ENCODE measurements at regions not wholly inside any gene's neighbourhood (a gene's known extent, or its start where the extent isn't known, plus 50 kb on each side); places are given as distances from the start of the nearest gene placed in this dataset.

DNA sequence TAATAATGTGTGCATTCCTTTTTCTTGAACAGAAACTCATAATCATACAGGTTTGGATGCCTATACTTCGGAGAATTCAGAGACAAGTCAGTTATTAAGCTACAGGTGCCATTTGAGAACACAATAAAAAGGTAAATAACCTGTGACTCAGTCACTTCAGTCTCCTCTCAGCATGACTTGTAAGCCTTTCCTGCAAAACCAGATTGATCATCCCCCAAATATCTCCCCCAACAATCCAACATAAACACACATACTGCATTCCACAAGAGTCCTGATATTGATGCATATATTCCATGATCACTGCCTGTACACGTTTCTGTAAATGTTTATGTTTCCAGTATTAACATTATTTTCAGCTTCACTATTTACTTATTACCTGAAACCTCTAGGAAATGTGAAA, 110.8 kb downstream of the PWWP3B start:
- no peak overlapping the region for H3K4me3 Mint-ChIP-seq (ENCODE audit: unreplicated experiment)
- no peak overlapping the region for H3K4me3 ChIP-seq (ENCODE audit: low read depth, low read length)
- no peaks in the 10 kb centered on the region for H3K4me1 Mint-ChIP-seq (ENCODE audit: low read depth, unreplicated experiment)
- no peaks in the 10 kb centered on the region for H3K27me3 ChIP-seq (replicated peaks; ENCODE audit: control insufficient read depth, insufficient read depth, low read length)
- ChIA-PET CTCF (no interaction called here), POLR2A (no interaction called here)
- no peaks in the 10 kb centered on the region for H3K36me3 Mint-ChIP-seq (ENCODE audit: insufficient read depth, unreplicated experiment)
- H3K27me3 Mint-ChIP-seq (ENCODE audit: insufficient read depth, unreplicated experiment), result no peaks in the 10 kb centered on the region
- no peak for DNase-seq
- H3K9me3 ChIP-seq, result no peaks in the 10 kb centered on the region
- no TSS peak for BruUV-seq (replicated peaks)
- no peaks in the 10 kb centered on the region for H3K36me3 ChIP-seq (ENCODE audit: control insufficient read depth, insufficient read depth, low read length)
- TF ChIP-seq CTCF (IDR thresholded peaks at IDR 0.05; ENCODE audit: insufficient read depth in 1 of 2, low read depth in 1 of 2, low read length in 1 of 2, severe bottlenecking in 1 of 2, unreplicated experiment in 1 of 2), result no peak
- intact Hi-C loops (cut with micrococcal nuclease; ENCODE audit: unreplicated experiment), result no loop called here
- no peaks in the 10 kb centered on the region for H3K4me1 ChIP-seq
- no peaks in the 10 kb centered on the region for H3K9me3 Mint-ChIP-seq (ENCODE audit: unreplicated experiment)
- H3K27ac Mint-ChIP-seq (ENCODE audit: unreplicated experiment), result no peak overlapping the region

DNA sequence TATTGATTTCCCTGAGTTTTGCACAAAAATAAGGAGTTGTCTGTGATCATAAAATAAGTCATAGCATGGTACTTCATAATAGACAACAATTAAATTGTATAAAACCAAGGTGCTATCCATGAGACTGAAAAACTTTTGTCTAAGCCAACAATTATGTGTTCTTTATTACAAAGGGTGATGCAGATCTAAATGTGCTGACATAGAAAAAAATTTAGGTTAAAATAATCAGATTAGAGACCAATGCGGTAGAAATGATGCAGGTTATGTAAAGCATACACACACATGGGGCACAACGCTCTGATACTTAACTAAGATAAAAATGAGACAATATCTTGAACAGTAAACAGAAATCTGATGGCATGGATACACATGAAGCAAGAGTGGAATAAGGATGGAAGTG, 113.3 kb downstream of the PWWP3B start:
- no peak for TF ChIP-seq CTCF (IDR thresholded peaks at IDR 0.05; ENCODE audit: insufficient read depth in 1 of 2, low read depth in 1 of 2, low read length in 1 of 2, severe bottlenecking in 1 of 2, unreplicated experiment in 1 of 2)
- Mint-ChIP-seq H3K27me3 (ENCODE audit: insufficient read depth, unreplicated experiment) (no peaks in the 10 kb centered on the region), H3K36me3 (ENCODE audit: insufficient read depth, unreplicated experiment) (no peaks in the 10 kb centered on the region), H3K9me3 (ENCODE audit: unreplicated experiment) (no peaks in the 10 kb centered on the region), H3K4me1 (ENCODE audit: low read depth, unreplicated experiment) (peaks cover 7% of the 10 kb centered on the region), H3K27ac (ENCODE audit: unreplicated experiment) (no peak overlapping the region), H3K4me3 (ENCODE audit: unreplicated experiment) (no peak overlapping the region)
- no TSS peak for BruUV-seq (replicated peaks)
- POLR2A ChIA-PET, result no interaction called here
- DNase-seq, result no peak
- Histone ChIP-seq H3K27me3 (replicated peaks; ENCODE audit: control insufficient read depth, insufficient read depth, low read length) (no peaks in the 10 kb centered on the region), H3K9me3 (no peaks in the 10 kb centered on the region), H3K36me3 (ENCODE audit: control insufficient read depth, insufficient read depth, low read length) (no peaks in the 10 kb centered on the region), H3K4me1 (no peaks in the 10 kb centered on the region), H3K4me3 (ENCODE audit: low read depth, low read length) (no peak overlapping the region)
- CTCF ChIA-PET, result no interaction called here
- intact Hi-C loops (cut with micrococcal nuclease; ENCODE audit: unreplicated experiment), result no loop called here

- H3K9me3 ChIP-seq, result no peaks in the 10 kb centered on the region
- no peaks in the 10 kb centered on the region for H3K36me3 ChIP-seq (ENCODE audit: control insufficient read depth, insufficient read depth, low read length)
- POLR2A ChIA-PET, result no interaction called here
- no TSS peak for BruUV-seq (replicated peaks)
- Mint-ChIP-seq H3K36me3 (ENCODE audit: insufficient read depth, unreplicated experiment) (no peaks in the 10 kb centered on the region), H3K9me3 (ENCODE audit: unreplicated experiment) (no peaks in the 10 kb centered on the region), H3K27ac (ENCODE audit: unreplicated experiment) (no peak overlapping the region), H3K4me3 (ENCODE audit: unreplicated experiment) (no peak overlapping the region), H3K27me3 (ENCODE audit: insufficient read depth, unreplicated experiment) (no peaks in the 10 kb centered on the region), H3K4me1 (ENCODE audit: low read depth, unreplicated experiment) (peaks cover 7% of the 10 kb centered on the region)
- H3K27me3 ChIP-seq (replicated peaks; ENCODE audit: control insufficient read depth, insufficient read depth, low read length), result no peaks in the 10 kb centered on the region
- no peak overlapping the region for H3K4me3 ChIP-seq (ENCODE audit: low read depth, low read length)
- DNase-seq, result no peak
- H3K4me1 ChIP-seq, result no peaks in the 10 kb centered on the region
- CTCF ChIA-PET, result no interaction called here
- intact Hi-C loops (cut with micrococcal nuclease; ENCODE audit: unreplicated experiment), result no loop called here
- no peak for TF ChIP-seq CTCF (IDR thresholded peaks at IDR 0.05; ENCODE audit: insufficient read depth in 1 of 2, low read depth in 1 of 2, low read length in 1 of 2, severe bottlenecking in 1 of 2, unreplicated experiment in 1 of 2)
Observed at GRCh38 chrX:106283841-106284240, 115.7 kb downstream of the PWWP3B start.
